ENCODE measurements at regions not wholly inside any gene's neighbourhood (a gene's known extent, or its start where the extent isn't known, plus 50 kb on each side); places are given as distances from the start of the nearest gene placed in this dataset.

DNA sequence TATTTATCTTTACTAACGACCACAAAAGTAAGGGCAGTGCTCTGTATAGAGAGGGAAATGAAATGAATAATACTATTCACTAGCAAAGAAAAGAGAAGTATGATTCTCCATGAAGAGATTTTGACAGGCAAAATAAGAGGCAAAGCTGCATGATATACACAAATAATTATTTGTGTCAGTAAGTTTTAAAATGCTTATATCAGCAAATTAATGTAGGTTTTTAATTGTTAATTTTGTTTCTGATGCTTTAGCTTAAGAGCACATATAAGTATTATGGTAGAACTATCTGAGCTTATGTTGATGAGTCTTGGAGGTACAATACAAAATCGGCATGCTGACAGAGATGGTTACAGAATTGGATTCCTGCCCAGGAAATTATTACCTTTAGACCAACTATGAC, 383.1 kb upstream of the VSTM2A start:
- FAIRE-seq (no peak), DNase-seq (ENCODE audit: low read depth) (no peak)
- Histone ChIP-seq H3K27me3 (ENCODE audit: control insufficient read depth, insufficient read depth, low read length) (no peaks in the 10 kb centered on the region), H3K4me3 (ENCODE audit: low read depth, low read length) (no peak overlapping the region), H3K36me3 (ENCODE audit: control insufficient read depth, insufficient read depth, low read length) (no peaks in the 10 kb centered on the region)
- TF ChIP-seq, protein P1, sequence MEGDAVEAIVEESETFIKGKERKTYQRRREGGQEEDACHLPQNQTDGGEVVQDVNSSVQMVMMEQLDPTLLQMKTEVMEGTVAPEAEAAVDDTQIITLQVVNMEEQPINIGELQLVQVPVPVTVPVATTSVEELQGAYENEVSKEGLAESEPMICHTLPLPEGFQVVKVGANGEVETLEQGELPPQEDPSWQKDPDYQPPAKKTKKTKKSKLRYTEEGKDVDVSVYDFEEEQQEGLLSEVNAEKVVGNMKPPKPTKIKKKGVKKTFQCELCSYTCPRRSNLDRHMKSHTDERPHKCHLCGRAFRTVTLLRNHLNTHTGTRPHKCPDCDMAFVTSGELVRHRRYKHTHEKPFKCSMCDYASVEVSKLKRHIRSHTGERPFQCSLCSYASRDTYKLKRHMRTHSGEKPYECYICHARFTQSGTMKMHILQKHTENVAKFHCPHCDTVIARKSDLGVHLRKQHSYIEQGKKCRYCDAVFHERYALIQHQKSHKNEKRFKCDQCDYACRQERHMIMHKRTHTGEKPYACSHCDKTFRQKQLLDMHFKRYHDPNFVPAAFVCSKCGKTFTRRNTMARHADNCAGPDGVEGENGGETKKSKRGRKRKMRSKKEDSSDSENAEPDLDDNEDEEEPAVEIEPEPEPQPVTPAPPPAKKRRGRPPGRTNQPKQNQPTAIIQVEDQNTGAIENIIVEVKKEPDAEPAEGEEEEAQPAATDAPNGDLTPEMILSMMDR (IDR thresholded peaks at IDR 0.05; ENCODE audit: insufficient read depth, low read length, severe bottlenecking): no peak

DNA sequence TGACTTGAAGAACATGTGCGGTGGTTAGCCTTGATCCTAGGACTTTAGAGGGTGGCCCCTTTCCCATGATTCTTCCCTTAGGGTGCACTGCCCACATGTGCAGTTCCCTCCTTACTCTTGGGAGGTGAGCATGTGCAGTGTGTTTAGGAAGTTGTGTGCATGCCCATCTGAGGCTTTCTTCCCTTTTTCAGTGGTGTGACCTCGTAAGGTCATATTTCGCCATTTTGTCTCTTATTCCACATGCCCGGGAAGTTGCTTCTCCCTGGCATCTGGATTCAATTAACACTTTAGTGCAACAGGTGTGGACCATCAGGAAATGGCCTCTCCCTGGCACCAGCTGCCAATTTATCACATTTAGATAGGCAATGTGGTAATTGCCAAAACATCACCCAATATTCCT, 380.6 kb upstream of the VSTM2A start:
- FAIRE-seq: no peak
- no peak overlapping the region for H3K4me3 ChIP-seq (ENCODE audit: low read depth, low read length)
- TF ChIP-seq, protein P1 (IDR thresholded peaks at IDR 0.05; ENCODE audit: insufficient read depth, low read length, severe bottlenecking): no peak
- no peak for DNase-seq (ENCODE audit: low read depth)
- no peaks in the 10 kb centered on the region for H3K27me3 ChIP-seq (ENCODE audit: control insufficient read depth, insufficient read depth, low read length)
- H3K36me3 ChIP-seq (ENCODE audit: control insufficient read depth, insufficient read depth, low read length): no peaks in the 10 kb centered on the region

DNA sequence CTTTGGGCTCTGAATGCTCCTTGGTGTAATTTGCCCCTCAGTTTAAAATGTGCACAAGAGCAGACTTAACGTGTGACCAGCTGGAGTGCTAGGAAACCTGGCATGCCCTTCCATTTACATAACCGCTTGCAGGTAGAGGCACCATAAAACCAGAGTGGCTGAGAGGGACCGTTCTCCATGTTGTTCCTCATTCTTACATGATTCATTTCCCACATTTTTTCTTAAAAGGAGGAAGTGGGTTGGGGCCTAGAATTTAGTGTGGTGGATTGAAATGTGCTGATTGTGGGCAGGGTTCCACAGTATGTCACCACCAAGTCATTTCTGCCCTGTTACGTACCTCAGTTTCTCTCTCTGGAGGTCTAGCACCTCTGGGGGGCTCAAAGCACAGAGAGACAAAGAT, 375.8 kb upstream of the VSTM2A start:
- TF ChIP-seq, protein P1 (IDR thresholded peaks at IDR 0.05; ENCODE audit: insufficient read depth, low read length, severe bottlenecking): no peak
- DNase-seq (ENCODE audit: low read depth): no peak
- Histone ChIP-seq H3K27me3 (ENCODE audit: control insufficient read depth, insufficient read depth, low read length) (no peaks in the 10 kb centered on the region), H3K4me3 (ENCODE audit: low read depth, low read length) (no peak overlapping the region), H3K36me3 (ENCODE audit: control insufficient read depth, insufficient read depth, low read length) (no peaks in the 10 kb centered on the region)
- no peak for FAIRE-seq

DNA sequence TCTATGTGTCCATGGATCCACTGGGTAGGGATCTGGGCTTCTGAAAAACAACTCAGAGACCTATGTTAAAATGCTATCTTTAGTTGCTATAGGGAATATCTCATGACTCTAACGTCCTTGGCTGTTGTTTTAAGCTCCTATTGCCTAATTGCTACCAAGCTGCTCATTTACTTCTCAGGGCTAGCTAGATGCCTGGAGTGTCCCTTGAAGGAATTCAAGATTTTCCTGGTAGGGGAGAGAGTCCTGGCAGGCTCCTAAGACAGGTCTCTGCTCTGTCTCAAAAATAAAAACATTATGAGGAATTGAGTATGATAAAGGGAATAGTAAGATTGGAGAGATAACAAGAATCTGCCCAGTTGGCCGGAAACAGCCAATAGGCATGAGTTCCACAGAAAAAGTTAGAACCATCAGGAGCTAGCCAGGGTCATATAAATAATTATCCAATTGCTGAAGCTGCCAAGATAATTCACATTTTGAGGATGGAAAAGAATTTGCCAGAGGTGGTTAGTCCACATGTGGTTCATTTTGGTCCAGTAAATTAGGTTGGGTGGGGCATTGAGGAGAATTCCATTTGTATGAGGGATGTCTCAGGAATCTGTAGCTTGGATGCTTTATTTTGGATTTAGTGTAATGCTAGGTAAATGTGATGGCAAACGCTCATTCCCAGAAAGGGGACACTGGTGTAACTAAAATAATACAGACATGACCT, 362.7 kb upstream of the VSTM2A start:
- TF ChIP-seq, protein P1 (IDR thresholded peaks at IDR 0.05; ENCODE audit: insufficient read depth, low read length, severe bottlenecking): no peak
- no peak for DNase-seq (ENCODE audit: low read depth)
- no peak overlapping the region for H3K4me3 ChIP-seq (ENCODE audit: low read depth, low read length)
- no peaks in the 10 kb centered on the region for H3K27me3 ChIP-seq (ENCODE audit: control insufficient read depth, insufficient read depth, low read length)
- no peak for FAIRE-seq
- H3K36me3 ChIP-seq (ENCODE audit: control insufficient read depth, insufficient read depth, low read length): no peaks in the 10 kb centered on the region

DNA sequence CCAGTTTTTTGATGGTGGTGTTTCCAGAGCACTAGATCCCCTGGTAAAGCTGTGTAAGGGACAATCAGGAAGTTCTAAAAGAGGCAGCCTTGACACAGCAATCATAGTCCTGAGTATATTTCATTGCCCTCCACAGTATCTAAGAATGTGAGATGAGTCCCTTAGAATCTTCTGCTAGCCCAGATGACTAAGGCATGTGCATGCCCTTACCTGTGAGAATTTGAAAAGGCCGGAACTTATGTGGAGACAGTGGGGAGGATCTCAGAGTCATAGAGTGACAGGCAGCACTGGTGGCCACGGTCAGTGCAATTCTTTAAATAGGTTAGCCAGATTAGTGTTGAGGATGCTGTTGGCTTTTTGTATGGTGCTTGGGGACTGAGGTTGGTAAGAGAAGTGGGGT, 361.4 kb upstream of the VSTM2A start:
- no peak for FAIRE-seq
- Histone ChIP-seq H3K36me3 (ENCODE audit: control insufficient read depth, insufficient read depth, low read length) (no peaks in the 10 kb centered on the region), H3K27me3 (ENCODE audit: control insufficient read depth, insufficient read depth, low read length) (no peaks in the 10 kb centered on the region), H3K4me3 (ENCODE audit: low read depth, low read length) (no peak overlapping the region)
- TF ChIP-seq, protein P1 (IDR thresholded peaks at IDR 0.05; ENCODE audit: insufficient read depth, low read length, severe bottlenecking): no peak
- peak; percentile 27 for DNase-seq (ENCODE audit: low read depth)

DNA sequence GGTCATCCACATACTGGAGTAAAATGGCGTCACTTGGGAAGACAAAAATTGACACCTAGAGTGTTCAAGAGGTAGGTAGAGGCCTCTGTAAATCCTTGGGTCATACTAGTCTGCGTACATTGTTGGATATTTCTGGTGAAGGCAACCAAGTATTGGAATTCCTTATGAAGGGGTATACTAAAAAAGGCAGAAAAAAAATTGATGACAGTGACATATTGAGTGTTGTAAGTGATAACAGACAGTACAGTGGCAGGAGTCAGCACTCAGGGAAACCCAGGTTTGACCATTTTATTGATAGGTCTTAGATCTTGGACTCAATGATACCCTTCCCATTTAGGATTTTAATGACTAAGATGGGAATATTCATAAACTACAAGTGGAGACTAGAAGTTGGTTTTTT, 359.1 kb upstream of the VSTM2A start:
- DNase-seq (ENCODE audit: low read depth): no peak
- Histone ChIP-seq H3K36me3 (ENCODE audit: control insufficient read depth, insufficient read depth, low read length) (no peaks in the 10 kb centered on the region), H3K27me3 (ENCODE audit: control insufficient read depth, insufficient read depth, low read length) (no peaks in the 10 kb centered on the region), H3K4me3 (ENCODE audit: low read depth, low read length) (no peak overlapping the region)
- TF ChIP-seq, protein P1 (IDR thresholded peaks at IDR 0.05; ENCODE audit: insufficient read depth, low read length, severe bottlenecking): no peak
- no peak for FAIRE-seq

All from bronchial epithelial cell (primary cell).